C4-2B (cell line): ENCODE measurements at regions not wholly inside any gene's neighbourhood (a gene's known extent, or its start where the extent isn't known, plus 50 kb on each side); places are given as distances from the start of the nearest gene placed in this dataset.

Source experiments
- CTCF ChIP-seq: fragments of 450-650 bp; conservative IDR thresholded peaks from 2 replicates; pipeline ENCODE4 v1.5.1; 2017; ENCODE audit warnings: mild to moderate bottlenecking
- ZFX ChIP-seq: fragments of 450-650 bp; IDR thresholded peaks from 2 replicates; pipeline ENCODE4 v1.6.1; 2017

- TF ChIP-seq CTCF: no peak
- TF ChIP-seq ZFX: no peak
These were observed 462.7 kb downstream of the PLOD2 start for GRCh38 chr3:145698250-145698649.
